Gastrocnemius medialis (tissue), 4 donors: ENCODE measurements at regions not wholly inside any gene's neighbourhood (a gene's known extent, or its start where the extent isn't known, plus 50 kb on each side); places are given as distances from the start of the nearest gene placed in this dataset.

ENCODE experiments used
- CTCF ChIP-seq, 5 experiments: fragments of 450-650 bp in 3 of 5; fragments of 200-600 bp in 2 of 5; sonication (generic) in 2 of 5; IDR thresholded peaks in 4 of 5; conservative IDR thresholded peaks in 1 of 5; 1 replicate in 4 of 5; 2 replicates in 1 of 5; pipeline ENCODE4 v1.5.1; 2016 to 2019; ENCODE audit warnings: antibody characterized with exemption in 5 of 5, mild to moderate bottlenecking in 3 of 5, moderate library complexity in 3 of 5
- POLR2A ChIP-seq, 2 donors: fragments of 450-650 bp; IDR thresholded peaks; one replicate each; pipeline ENCODE4 v1.6.1; 2017; ENCODE audit warnings: antibody characterized with exemption in 2 of 2, mild to moderate bottlenecking in 2 of 2, moderate library complexity in 2 of 2

- TF ChIP-seq CTCF (IDR thresholded peaks at IDR 0.05 in 4 of 5, conservative IDR thresholded peaks at IDR 0.05 in 1 of 5) (no peak), POLR2A (IDR thresholded peaks at IDR 0.05) (no peak)
Measured at GRCh38 chr13:53513226-53513625, 484.6 kb downstream of the OLFM4 start.
